ENCODE measurements at regions not wholly inside any gene's neighbourhood (a gene's known extent, or its start where the extent isn't known, plus 50 kb on each side); places are given as distances from the start of the nearest gene placed in this dataset.

DNA sequence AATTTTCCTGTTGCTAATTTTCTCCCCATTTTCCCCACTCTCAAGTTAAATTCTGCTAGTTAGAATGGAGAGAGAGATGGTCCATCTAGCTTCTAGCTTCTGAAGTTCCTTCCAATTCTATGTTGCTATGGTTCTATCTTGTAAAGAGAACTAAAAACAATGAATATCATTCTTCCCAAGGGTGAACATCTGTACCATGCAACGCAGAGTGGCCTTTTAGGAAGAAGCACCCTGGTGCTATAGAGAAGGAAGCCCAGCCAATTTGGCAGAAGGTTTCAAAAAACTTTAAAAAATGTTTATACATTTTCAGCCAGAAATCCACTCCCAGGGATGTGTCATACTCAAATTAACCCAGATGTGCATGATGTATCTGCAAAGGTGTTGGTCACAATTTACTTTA is 149.1 kb downstream of the SEMA6D start:
- H3K4me3 Mint-ChIP-seq: no peak overlapping the region
- H3K27ac Mint-ChIP-seq: no peak overlapping the region
- peaks cover 6% of the 10 kb centered on the region for H3K9me3 Mint-ChIP-seq
- ATAC-seq (no peak), DNase-seq (ENCODE audit: low spot score) (no peak)
- H3K4me1 Mint-ChIP-seq (ENCODE audit: low read depth in 2 of 2): no peaks in the 10 kb centered on the region
- no peaks in the 10 kb centered on the region for H3K36me3 Mint-ChIP-seq
- H3K27me3 Mint-ChIP-seq: peaks cover 0 to 6% of the 10 kb centered on the region in 2 donors

GRCh38 chr15:47870300-47870955 is 153.1 kb downstream of the SEMA6D start:
- Mint-ChIP-seq H3K4me1 (ENCODE audit: low read depth in 2 of 2) (no peaks in the 10 kb centered on the region), H3K36me3 (no peaks in the 10 kb centered on the region), H3K27ac (no peak overlapping the region), H3K9me3 (peaks cover 2% of the 10 kb centered on the region), H3K4me3 (no peak overlapping the region), H3K27me3 (peaks cover 0 to 2% of the 10 kb centered on the region in 2 donors)
- DNase-seq (ENCODE audit: low spot score): no peak
- no peak for ATAC-seq

- no peak for DNase-seq (ENCODE audit: low spot score)
- peaks cover 0 to 2% of the 10 kb centered on the region in 2 donors for H3K27me3 Mint-ChIP-seq
- ATAC-seq: no peak
- H3K27ac Mint-ChIP-seq: no peak overlapping the region
- no peaks in the 10 kb centered on the region for H3K36me3 Mint-ChIP-seq
- no peaks in the 10 kb centered on the region for H3K9me3 Mint-ChIP-seq
- no peak overlapping the region for H3K4me3 Mint-ChIP-seq
- H3K4me1 Mint-ChIP-seq (ENCODE audit: low read depth in 2 of 2): no peaks in the 10 kb centered on the region
Observed at GRCh38 chr15:47870956-47871625, 153.8 kb downstream of the SEMA6D start.

DNA sequence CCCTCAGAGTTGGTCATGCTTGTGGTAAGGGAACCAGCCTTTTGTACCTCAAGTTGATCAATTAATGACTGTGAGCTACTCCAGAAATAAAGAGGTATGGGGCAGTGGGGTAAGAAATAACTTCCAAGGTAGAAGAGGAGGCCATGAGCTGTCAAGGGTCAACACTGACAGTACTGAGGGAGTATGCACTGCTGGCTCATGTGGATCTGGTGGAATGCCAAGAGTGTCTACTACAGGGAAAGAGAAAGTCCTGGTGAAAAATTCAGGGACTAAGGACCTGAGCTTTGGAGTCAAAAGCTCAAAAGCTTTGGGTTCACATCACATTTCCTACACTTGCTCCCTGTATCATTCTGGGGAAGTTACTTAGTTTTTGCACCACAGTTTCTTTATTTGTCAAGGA is 154.9 kb downstream of the SEMA6D start:
- H3K4me3 Mint-ChIP-seq: no peak overlapping the region
- no peak for ATAC-seq
- no peaks in the 10 kb centered on the region for H3K36me3 Mint-ChIP-seq
- H3K4me1 Mint-ChIP-seq (ENCODE audit: low read depth in 2 of 2): no peaks in the 10 kb centered on the region
- no peak for DNase-seq (ENCODE audit: low spot score)
- H3K27me3 Mint-ChIP-seq: peaks cover 0 to 2% of the 10 kb centered on the region in 2 donors
- H3K27ac Mint-ChIP-seq: no peak overlapping the region
- no peaks in the 10 kb centered on the region for H3K9me3 Mint-ChIP-seq

- Mint-ChIP-seq H3K27me3 (peaks cover 0 to 2% of the 10 kb centered on the region in 2 donors), H3K9me3 (no peaks in the 10 kb centered on the region), H3K36me3 (no peaks in the 10 kb centered on the region), H3K27ac (no peak overlapping the region), H3K4me1 (ENCODE audit: low read depth in 2 of 2) (no peaks in the 10 kb centered on the region), H3K4me3 (no peak overlapping the region)
- ATAC-seq (no peak), DNase-seq (ENCODE audit: low spot score) (no peak)
Observed at GRCh38 chr15:47872869-47873432, 155.6 kb downstream of the SEMA6D start.

DNA sequence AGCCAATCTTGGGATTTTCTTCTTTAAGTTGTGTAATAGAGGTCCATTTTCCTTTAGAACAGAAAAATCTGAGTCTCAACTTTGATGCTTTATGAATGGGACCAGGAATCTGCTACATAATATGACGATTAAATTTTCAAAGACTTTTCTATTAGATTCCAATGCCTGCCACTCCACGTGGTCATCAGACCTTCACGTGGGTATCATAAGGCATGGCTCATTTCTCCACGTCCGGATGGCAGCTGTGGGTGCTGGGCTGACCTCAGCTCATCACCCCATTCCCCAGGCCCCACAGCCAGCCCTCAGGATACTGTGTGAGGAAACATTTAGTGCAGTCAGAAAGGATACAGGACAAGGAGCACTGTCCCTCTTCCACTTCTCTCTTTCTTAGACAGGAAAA is 159.7 kb downstream of the SEMA6D start:
- no peak overlapping the region for H3K27ac Mint-ChIP-seq
- H3K4me3 Mint-ChIP-seq: no peak overlapping the region
- ATAC-seq: no peak
- peaks cover 6 to 8% of the 10 kb centered on the region in 2 donors for H3K27me3 Mint-ChIP-seq
- H3K4me1 Mint-ChIP-seq (ENCODE audit: low read depth in 2 of 2): no peaks in the 10 kb centered on the region
- no peak for DNase-seq (ENCODE audit: low spot score)
- no peaks in the 10 kb centered on the region for H3K36me3 Mint-ChIP-seq
- H3K9me3 Mint-ChIP-seq: no peaks in the 10 kb centered on the region

DNA sequence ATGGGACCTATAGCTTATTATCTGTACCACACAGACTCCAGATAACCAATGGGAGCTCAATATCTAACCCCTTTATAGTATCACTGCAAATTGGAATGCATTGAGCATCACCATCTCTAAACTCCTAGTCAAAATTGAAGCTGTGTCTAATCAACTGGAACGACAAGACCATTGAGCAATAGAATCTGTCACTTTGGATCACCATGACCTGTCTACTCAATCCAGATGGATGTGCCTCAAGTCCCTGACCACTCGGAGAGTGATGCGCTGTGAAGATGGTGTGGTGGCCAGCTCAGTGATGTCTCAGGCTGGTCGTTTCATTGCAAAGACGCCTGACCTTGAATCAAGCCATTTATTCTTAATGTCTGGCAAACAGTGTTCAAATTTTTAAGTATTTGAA is 160.5 kb downstream of the SEMA6D start:
- H3K36me3 Mint-ChIP-seq: no peaks in the 10 kb centered on the region
- no peaks in the 10 kb centered on the region for H3K9me3 Mint-ChIP-seq
- no peak overlapping the region for H3K4me3 Mint-ChIP-seq
- no peak overlapping the region for H3K27ac Mint-ChIP-seq
- peaks cover 6 to 8% of the 10 kb centered on the region in 2 donors for H3K27me3 Mint-ChIP-seq
- no peak for ATAC-seq
- no peak for DNase-seq (ENCODE audit: low spot score)
- no peaks in the 10 kb centered on the region for H3K4me1 Mint-ChIP-seq (ENCODE audit: low read depth in 2 of 2)

- Mint-ChIP-seq H3K27ac (no peak overlapping the region), H3K27me3 (peaks cover 0 to 2% of the 10 kb centered on the region in 2 donors), H3K4me1 (ENCODE audit: low read depth in 2 of 2) (no peaks in the 10 kb centered on the region), H3K9me3 (no peaks in the 10 kb centered on the region), H3K4me3 (no peak overlapping the region), H3K36me3 (no peaks in the 10 kb centered on the region)
- no peak for DNase-seq (ENCODE audit: low spot score)
- ATAC-seq: no peak
Observed at GRCh38 chr15:47885920-47886319, 168.6 kb downstream of the SEMA6D start.

DNA sequence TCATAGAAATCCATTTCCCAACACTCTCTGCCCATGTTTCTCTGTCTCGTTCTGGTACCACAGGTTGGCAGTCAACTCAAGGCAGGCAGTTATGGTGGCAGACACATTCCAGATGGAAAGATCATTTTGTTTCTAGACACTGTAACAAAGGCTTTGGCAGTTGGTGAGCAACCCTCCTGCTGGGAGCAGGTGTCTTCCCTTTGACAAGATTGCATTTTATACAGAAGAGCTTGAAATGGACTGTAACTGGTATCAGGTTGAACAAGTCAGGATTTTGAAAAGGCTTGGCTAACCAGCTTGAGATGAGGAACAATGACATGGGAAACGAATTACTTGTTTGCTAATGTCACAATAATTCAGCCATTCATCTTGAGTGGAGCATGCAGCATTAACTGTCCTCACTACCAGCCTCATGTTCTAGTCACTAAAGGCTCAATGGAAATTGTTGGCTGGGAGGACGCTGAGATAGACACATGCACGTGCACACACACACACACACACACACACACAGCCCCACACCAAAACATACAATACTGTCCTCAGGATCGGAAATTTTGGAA is 170.0 kb downstream of the SEMA6D start:
- Mint-ChIP-seq H3K4me1 (ENCODE audit: low read depth in 2 of 2) (no peaks in the 10 kb centered on the region), H3K27ac (no peak overlapping the region), H3K4me3 (no peak overlapping the region), H3K36me3 (no peaks in the 10 kb centered on the region), H3K9me3 (no peaks in the 10 kb centered on the region), H3K27me3 (peaks cover 0 to 2% of the 10 kb centered on the region in 2 donors)
- ATAC-seq (no peak), DNase-seq (ENCODE audit: low spot score) (no peak)

- no peaks in the 10 kb centered on the region for H3K4me1 Mint-ChIP-seq (ENCODE audit: low read depth in 2 of 2)
- H3K27ac Mint-ChIP-seq: no peak overlapping the region
- DNase-seq (ENCODE audit: low spot score): no peak
- peaks cover 3% of the 10 kb centered on the region for H3K9me3 Mint-ChIP-seq
- ATAC-seq: no peak
- peaks cover 0 to 5% of the 10 kb centered on the region in 2 donors for H3K27me3 Mint-ChIP-seq
- no peak overlapping the region for H3K4me3 Mint-ChIP-seq
- no peaks in the 10 kb centered on the region for H3K36me3 Mint-ChIP-seq
Observed at GRCh38 chr15:47888385-47889100, 171.2 kb downstream of the SEMA6D start.

GRCh38 chr15:47890397-47891150 is 173.3 kb downstream of the SEMA6D start:
- Mint-ChIP-seq H3K27ac (no peak overlapping the region), H3K4me1 (ENCODE audit: low read depth in 2 of 2) (no peaks in the 10 kb centered on the region), H3K27me3 (peaks cover 0 to 3% of the 10 kb centered on the region in 2 donors), H3K36me3 (no peaks in the 10 kb centered on the region), H3K9me3 (peaks cover 3% of the 10 kb centered on the region), H3K4me3 (no peak overlapping the region)
- ATAC-seq (no peak), DNase-seq (ENCODE audit: low spot score) (no peak)

- Mint-ChIP-seq H3K27me3 (peaks cover 3 to 5% of the 10 kb centered on the region in 2 donors), H3K4me3 (no peak overlapping the region), H3K4me1 (ENCODE audit: low read depth in 2 of 2) (no peaks in the 10 kb centered on the region), H3K36me3 (no peaks in the 10 kb centered on the region), H3K9me3 (peaks cover 10% of the 10 kb centered on the region), H3K27ac (no peak overlapping the region)
- ATAC-seq (no peak), DNase-seq (ENCODE audit: low spot score) (no peak)
Observed at GRCh38 chr15:47897525-47897924, 180.2 kb downstream of the SEMA6D start.

- peaks cover 5% of the 10 kb centered on the region for H3K36me3 Mint-ChIP-seq
- H3K27ac Mint-ChIP-seq: no peak overlapping the region
- H3K4me3 Mint-ChIP-seq: no peak overlapping the region
- no peaks in the 10 kb centered on the region for H3K4me1 Mint-ChIP-seq (ENCODE audit: low read depth in 2 of 2)
- peaks cover 11% of the 10 kb centered on the region for H3K9me3 Mint-ChIP-seq
- ATAC-seq (no peak), DNase-seq (ENCODE audit: low spot score) (no peak)
- peaks cover 0 to 5% of the 10 kb centered on the region in 2 donors for H3K27me3 Mint-ChIP-seq
Observed at GRCh38 chr15:47900751-47901150, 183.4 kb downstream of the SEMA6D start.

Measured in natural killer cell treated with Interleukin-12 subunit alpha and Interleukin-12 subunit beta and Interleukin-15 and Interleukin-18, amount 100 ng/mL, for 72 hours (primary cell).